ENCODE measurements at regions not wholly inside any gene's neighbourhood (a gene's known extent, or its start where the extent isn't known, plus 50 kb on each side); places are given as distances from the start of the nearest gene placed in this dataset.
"Not testable (repeated sequence)": the region's sequence is repeated elsewhere in the genome, so short reads cannot be mapped to it uniquely, and the experiment has no call there.

GRCh38 chr5:82459626-82460025, 181.5 kb upstream of the RPS23 start:
- no peak overlapping the region for H3K4me3 ChIP-seq (ENCODE audit: low read depth, low read length)
- DNase-seq (ENCODE audit: low read depth) = no peak
- TF ChIP-seq CTCF (IDR thresholded peaks at IDR 0.05; ENCODE audit: insufficient read depth, low read depth, low read length) = no peak

- not testable (repeated sequence) for H3K4me3 ChIP-seq (ENCODE audit: low read depth, low read length); DNase-seq (ENCODE audit: low read depth)
These were observed 177.2 kb upstream of the RPS23 start for GRCh38 chr5:82455317-82455716.

- no peak for DNase-seq (ENCODE audit: low read depth)
- no peak for TF ChIP-seq CTCF (IDR thresholded peaks at IDR 0.05; ENCODE audit: insufficient read depth, low read depth, low read length)
- no peak overlapping the region for H3K4me3 ChIP-seq (ENCODE audit: low read depth, low read length)
These were observed 170.2 kb upstream of the RPS23 start for GRCh38 chr5:82448374-82448773.

- no peak for TF ChIP-seq CTCF (IDR thresholded peaks at IDR 0.05; ENCODE audit: insufficient read depth, low read depth, low read length)
- DNase-seq (ENCODE audit: low read depth) = no peak
- H3K4me3 ChIP-seq (ENCODE audit: low read depth, low read length) = no peak overlapping the region
These were observed 169.8 kb upstream of the RPS23 start for GRCh38 chr5:82447913-82448312.

- no peak for DNase-seq (ENCODE audit: low read depth)
- no peak for TF ChIP-seq CTCF (IDR thresholded peaks at IDR 0.05; ENCODE audit: insufficient read depth, low read depth, low read length)
- no peak overlapping the region for H3K4me3 ChIP-seq (ENCODE audit: low read depth, low read length)
These were observed 168.7 kb upstream of the RPS23 start for GRCh38 chr5:82446809-82447208.

GRCh38 chr5:82445726-82446335, 167.7 kb upstream of the RPS23 start:
- no peak for TF ChIP-seq CTCF (IDR thresholded peaks at IDR 0.05; ENCODE audit: insufficient read depth, low read depth, low read length)
- DNase-seq (ENCODE audit: low read depth) = no peak
- no peak overlapping the region for H3K4me3 ChIP-seq (ENCODE audit: low read depth, low read length)

- no peak for TF ChIP-seq CTCF (IDR thresholded peaks at IDR 0.05; ENCODE audit: insufficient read depth, low read depth, low read length)
- DNase-seq (ENCODE audit: low read depth) = peak; percentile 79
These were observed 161.7 kb upstream of the RPS23 start for GRCh38 chr5:82439750-82440445.

GRCh38 chr5:82437565-82437964, 159.4 kb upstream of the RPS23 start:
- DNase-seq (ENCODE audit: low read depth) = not testable (repeated sequence)

More at GRCh38 chr5:82439750-82440445, 161.7 kb upstream of the RPS23 start:
- H3K4me3 ChIP-seq (ENCODE audit: low read depth, low read length) = no peak overlapping the region

More at GRCh38 chr5:82437565-82437964, 159.4 kb upstream of the RPS23 start:
- not testable (repeated sequence) for H3K4me3 ChIP-seq (ENCODE audit: low read depth, low read length)
